ENCODE measurements at regions not wholly inside any gene's neighbourhood (a gene's known extent, or its start where the extent isn't known, plus 50 kb on each side); places are given as distances from the start of the nearest gene placed in this dataset.

DNA sequence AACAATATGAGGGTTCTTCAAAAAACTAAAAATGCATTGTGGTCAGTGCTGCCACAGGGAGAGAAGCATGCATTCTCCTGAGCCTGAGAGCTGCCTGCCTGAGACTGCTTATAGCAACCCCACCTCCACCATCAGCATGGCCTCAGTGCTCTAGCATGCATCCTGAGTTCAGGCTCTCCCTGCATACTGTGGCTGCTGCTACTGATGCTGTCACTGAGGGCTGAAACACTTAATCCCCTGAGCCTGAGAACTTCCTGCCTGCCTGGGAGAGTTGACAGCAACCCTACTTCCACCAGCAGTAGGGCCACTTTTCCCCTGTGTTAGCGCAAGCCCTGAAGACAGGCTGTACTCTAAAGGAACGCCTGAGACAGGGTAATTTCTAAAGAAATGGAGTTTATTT, 206.0 kb downstream of the FBXO4 start:
- TF ChIP-seq, protein P1, sequence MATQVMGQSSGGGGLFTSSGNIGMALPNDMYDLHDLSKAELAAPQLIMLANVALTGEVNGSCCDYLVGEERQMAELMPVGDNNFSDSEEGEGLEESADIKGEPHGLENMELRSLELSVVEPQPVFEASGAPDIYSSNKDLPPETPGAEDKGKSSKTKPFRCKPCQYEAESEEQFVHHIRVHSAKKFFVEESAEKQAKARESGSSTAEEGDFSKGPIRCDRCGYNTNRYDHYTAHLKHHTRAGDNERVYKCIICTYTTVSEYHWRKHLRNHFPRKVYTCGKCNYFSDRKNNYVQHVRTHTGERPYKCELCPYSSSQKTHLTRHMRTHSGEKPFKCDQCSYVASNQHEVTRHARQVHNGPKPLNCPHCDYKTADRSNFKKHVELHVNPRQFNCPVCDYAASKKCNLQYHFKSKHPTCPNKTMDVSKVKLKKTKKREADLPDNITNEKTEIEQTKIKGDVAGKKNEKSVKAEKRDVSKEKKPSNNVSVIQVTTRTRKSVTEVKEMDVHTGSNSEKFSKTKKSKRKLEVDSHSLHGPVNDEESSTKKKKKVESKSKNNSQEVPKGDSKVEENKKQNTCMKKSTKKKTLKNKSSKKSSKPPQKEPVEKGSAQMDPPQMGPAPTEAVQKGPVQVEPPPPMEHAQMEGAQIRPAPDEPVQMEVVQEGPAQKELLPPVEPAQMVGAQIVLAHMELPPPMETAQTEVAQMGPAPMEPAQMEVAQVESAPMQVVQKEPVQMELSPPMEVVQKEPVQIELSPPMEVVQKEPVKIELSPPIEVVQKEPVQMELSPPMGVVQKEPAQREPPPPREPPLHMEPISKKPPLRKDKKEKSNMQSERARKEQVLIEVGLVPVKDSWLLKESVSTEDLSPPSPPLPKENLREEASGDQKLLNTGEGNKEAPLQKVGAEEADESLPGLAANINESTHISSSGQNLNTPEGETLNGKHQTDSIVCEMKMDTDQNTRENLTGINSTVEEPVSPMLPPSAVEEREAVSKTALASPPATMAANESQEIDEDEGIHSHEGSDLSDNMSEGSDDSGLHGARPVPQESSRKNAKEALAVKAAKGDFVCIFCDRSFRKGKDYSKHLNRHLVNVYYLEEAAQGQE (IDR thresholded peaks at IDR 0.05; ENCODE audit: low read depth) = no peak
- no peak for TF ChIP-seq JUND (IDR thresholded peaks at IDR 0.05)
- no peak for TF ChIP-seq YY1 (IDR thresholded peaks at IDR 0.05; ENCODE audit: extremely low read depth, insufficient replicate concordance, low read depth, low read length)
- Histone ChIP-seq H2AFZ (ENCODE audit: low read depth, low read length, poor library complexity, severe bottlenecking) (no peak overlapping the region), H3K9me2 (ENCODE audit: insufficient read depth) (no peaks in the 10 kb centered on the region), H4K20me1 (ENCODE audit: insufficient read depth) (no peaks in the 10 kb centered on the region; the same call in 1 of the 2 replicates), H3K36me3 (ENCODE audit: control insufficient read depth in 1 of 2, insufficient read depth in 2 of 2, low read length in 2 of 2) (no peaks in the 10 kb centered on the region), H3K27ac (ENCODE audit: low read depth, low read length) (no peak overlapping the region), H3K9me3 (ENCODE audit: control insufficient read depth in 1 of 2, insufficient read depth in 1 of 2, low read depth in 1 of 2, low read length in 2 of 2) (no peaks in the 10 kb centered on the region), H3K27me3 (ENCODE audit: insufficient read depth, low read length) (no peaks in the 10 kb centered on the region), H3K4me3 (replicated peaks in 1 of 2; ENCODE audit: low read depth in 1 of 2, low read length in 2 of 2) (no peak overlapping the region), H3K4me1 (ENCODE audit: control insufficient read depth in 1 of 2, insufficient read depth in 2 of 2, low read length in 2 of 2) (no peaks in the 10 kb centered on the region), H3K9ac (ENCODE audit: low read length) (no peak overlapping the region), H3K4me2 (ENCODE audit: low read length) (no peak overlapping the region), H3K79me2 (ENCODE audit: insufficient read depth, low read length) (no peaks in the 10 kb centered on the region)
- ChIA-PET POLR2A (no interaction called here), RAD21 (ENCODE audit: low non-redundant PET in 1 of 2, low total read pairs in 2 of 2, uncharacterized antibody in 2 of 2, unreplicated experiment in 2 of 2) (no interaction called here), CTCF (no interaction called here)
- DNase-seq (ENCODE audit: low read depth, low spot score) = no peak
- no TSS peak for BruUV-seq (replicated peaks)
- intact Hi-C loops (cut with micrococcal nuclease) = no loop called here
- no peak for ATAC-seq

DNA sequence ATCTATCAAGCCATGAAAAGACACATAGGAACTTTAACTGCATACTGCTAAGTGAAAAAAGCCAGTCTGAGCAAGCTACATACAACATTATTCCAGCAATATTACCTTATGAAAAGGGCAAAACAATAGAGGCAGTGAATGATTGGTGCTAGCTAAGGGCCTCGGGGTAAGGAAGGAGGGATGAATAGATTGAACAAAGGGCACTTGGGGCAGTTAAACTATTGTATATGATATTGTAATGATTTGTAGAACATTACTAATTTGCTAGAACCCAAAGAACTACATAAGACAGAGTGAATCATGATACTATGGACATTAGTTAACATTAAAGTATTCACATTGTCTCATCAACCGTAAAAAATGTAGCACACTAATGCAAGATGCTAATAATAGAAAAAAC, 218.3 kb downstream of the FBXO4 start:
- no TSS peak for BruUV-seq (replicated peaks)
- no peak overlapping the region for H2AFZ ChIP-seq (ENCODE audit: low read depth, low read length, poor library complexity, severe bottlenecking)
- POLR2A ChIA-PET = no interaction called here
- TF ChIP-seq ZNF274 (IDR thresholded peaks at IDR 0.05; ENCODE audit: low read depth, low read length) (no peak), TCF7L2 (IDR thresholded peaks at IDR 0.05; ENCODE audit: borderline replicate concordance, extremely low read depth, insufficient read depth, insufficient read length) (no peak), CBX3 (IDR thresholded peaks at IDR 0.05; ENCODE audit: low read depth) (no peak), FOSL1 (IDR thresholded peaks at IDR 0.05; ENCODE audit: low read depth) (no peak), SRF (IDR thresholded peaks at IDR 0.05; ENCODE audit: low read depth) (no peak), CEBPB (IDR thresholded peaks at IDR 0.05; ENCODE audit: low read depth) (no peak), YY1 (IDR thresholded peaks at IDR 0.05; ENCODE audit: extremely low read depth, insufficient replicate concordance, low read depth, low read length) (no peak), POLR2AphosphoS5 (IDR thresholded peaks at IDR 0.05; ENCODE audit: low read depth, low read length) (no peak), EZH2 (IDR thresholded peaks at IDR 0.05) (no peak), RAD21 (IDR thresholded peaks at IDR 0.05; ENCODE audit: low read depth) (no peak)
- TF ChIP-seq, protein P2, sequence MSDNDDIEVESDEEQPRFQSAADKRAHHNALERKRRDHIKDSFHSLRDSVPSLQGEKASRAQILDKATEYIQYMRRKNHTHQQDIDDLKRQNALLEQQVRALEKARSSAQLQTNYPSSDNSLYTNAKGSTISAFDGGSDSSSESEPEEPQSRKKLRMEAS (IDR thresholded peaks at IDR 0.05) = no peak
- TF ChIP-seq, protein P1 (IDR thresholded peaks at IDR 0.05; ENCODE audit: low read depth) = no peak

More for the DNA sequence above, 218.3 kb downstream of the FBXO4 start:
- Histone ChIP-seq H3K4me1 (ENCODE audit: control insufficient read depth in 1 of 2, insufficient read depth in 2 of 2, low read length in 2 of 2) (no peaks in the 10 kb centered on the region), H3K79me2 (ENCODE audit: insufficient read depth, low read length) (no peaks in the 10 kb centered on the region), H3K27ac (ENCODE audit: low read depth, low read length) (no peak overlapping the region), H3K27me3 (ENCODE audit: insufficient read depth, low read length) (no peaks in the 10 kb centered on the region), H3K9ac (ENCODE audit: low read length) (no peak overlapping the region), H3K4me2 (ENCODE audit: low read length) (no peak overlapping the region), H3K4me3 (replicated peaks in 1 of 2; ENCODE audit: low read depth in 1 of 2, low read length in 2 of 2) (no peak overlapping the region), H3K9me3 (ENCODE audit: control insufficient read depth in 1 of 2, insufficient read depth in 1 of 2, low read depth in 1 of 2, low read length in 2 of 2) (no peaks in the 10 kb centered on the region), H4K20me1 (ENCODE audit: insufficient read depth) (no peaks in the 10 kb centered on the region), H3K36me3 (ENCODE audit: control insufficient read depth in 1 of 2, insufficient read depth in 2 of 2, low read length in 2 of 2) (no peaks in the 10 kb centered on the region), H3K9me2 (ENCODE audit: insufficient read depth) (no peaks in the 10 kb centered on the region)
- ChIA-PET RAD21 (ENCODE audit: low non-redundant PET in 1 of 2, low total read pairs in 2 of 2, uncharacterized antibody in 2 of 2, unreplicated experiment in 2 of 2) (no interaction called here), CTCF (no interaction called here)
- DNase-seq (ENCODE audit: low read depth, low spot score) = no peak
- intact Hi-C loops (cut with micrococcal nuclease) = no loop called here
- ATAC-seq = no peak
